ENCODE measurements at regions not wholly inside any gene's neighbourhood (a gene's known extent, or its start where the extent isn't known, plus 50 kb on each side); places are given as distances from the start of the nearest gene placed in this dataset.

GRCh38 chr3:43838877-43839276 is 148.1 kb downstream of the ABHD5 start:
- H2BK15ac ChIP-seq (ENCODE audit: low read depth, low read length), result no peak overlapping the region
- no CpG with 5 or more reads among the region's 1 CpG for WGBS (ENCODE audit: extremely low coverage, insufficient read length, low lambda C conversion rate)
- peaks cover 9 to 18% of the 10 kb centered on the region in 2 experiments for H3K9me3 Mint-ChIP-seq
- no peak overlapping the region for H3K4me3 Mint-ChIP-seq
- H3K27me3 ChIP-seq (ENCODE audit: insufficient read depth, low read length), result no peaks in the 10 kb centered on the region
- no peak overlapping the region for H3T11ph ChIP-seq (ENCODE audit: low read length)
- H2BK5ac ChIP-seq (ENCODE audit: insufficient read length, low read length), result no peak overlapping the region
- peaks cover 0 to 3% (median 0%) of the 10 kb centered on the region in 3 experiments; a peak in 1 of 7 replicates for H3K36me3 Mint-ChIP-seq (ENCODE audit: insufficient read depth in 1 of 3, low read depth in 3 of 3)
- no peak overlapping the region for H3K18ac ChIP-seq (ENCODE audit: insufficient read length, low read depth, low read length)
- no peak overlapping the region for H2BK120ac ChIP-seq (ENCODE audit: low read depth, low read length, poor library complexity, severe bottlenecking)
- H3K23me2 ChIP-seq (ENCODE audit: insufficient read length, low read depth, low read length, poor library complexity, severe bottlenecking), result no peaks in the 10 kb centered on the region
- H3K27ac ChIP-seq (ENCODE audit: insufficient read length, low read depth, low read length), result no peak overlapping the region
- no peaks in the 10 kb centered on the region for H3K4me1 Mint-ChIP-seq
- no peak overlapping the region for H3K14ac ChIP-seq (ENCODE audit: insufficient read depth, low read length)
- H4K8ac ChIP-seq (replicated peaks; ENCODE audit: insufficient read length, low read depth, low read length), result no peak overlapping the region
- no peak for DNase-seq
- H3K4me2 ChIP-seq (ENCODE audit: insufficient read depth, insufficient read length, low read length), result no peak overlapping the region
- H2AFZ ChIP-seq (ENCODE audit: low read length), result no peak overlapping the region
- H3K79me1 ChIP-seq (ENCODE audit: insufficient read depth, low read depth, low read length, poor library complexity, severe bottlenecking), result no peaks in the 10 kb centered on the region
- H3K9ac ChIP-seq (ENCODE audit: extremely low read depth, insufficient read length, low read length), result no peak overlapping the region
- no peaks in the 10 kb centered on the region for H3K79me2 ChIP-seq (ENCODE audit: insufficient read depth, low read length)
- TF ChIP-seq CTCF (conservative IDR thresholded peaks at IDR 0.05), result peak; percentile 66
- H3K27ac Mint-ChIP-seq, result no peak overlapping the region
- peaks cover 13% of the 10 kb centered on the region for H3K27me3 Mint-ChIP-seq (ENCODE audit: low read depth)
- no peak overlapping the region for H3K4ac ChIP-seq (ENCODE audit: low read depth, low read length)
- no peaks in the 10 kb centered on the region for H4K20me1 ChIP-seq (ENCODE audit: control insufficient read depth, insufficient read depth, insufficient read length)
- H4K5ac ChIP-seq (ENCODE audit: insufficient read length, low read depth, low read length), result no peak overlapping the region
- no peak overlapping the region for H2AK5ac ChIP-seq (ENCODE audit: insufficient read length, low read length)
- H2BK12ac ChIP-seq (ENCODE audit: insufficient read length, low read depth, low read length), result no peak overlapping the region
- no peak overlapping the region for H3K56ac ChIP-seq (ENCODE audit: insufficient read length, low read depth, low read length)
- no peak overlapping the region for H2BK20ac ChIP-seq (ENCODE audit: low read depth, low read length, poor library complexity, severe bottlenecking)
- H3K23ac ChIP-seq (ENCODE audit: insufficient read length, low read depth, low read length), result no peak overlapping the region
- H4K91ac ChIP-seq (ENCODE audit: insufficient read length, low read depth, low read length), result no peak overlapping the region
- no peaks in the 10 kb centered on the region for H3K9me3 ChIP-seq (ENCODE audit: control insufficient read depth, low read depth, low read length)
- H3K4me1 ChIP-seq (ENCODE audit: insufficient read depth, low read length), result no peaks in the 10 kb centered on the region

Data from H9 (cell line).